NCI-H2029 (cell line): ENCODE measurements at regions not wholly inside any gene's neighbourhood (a gene's known extent, or its start where the extent isn't known, plus 50 kb on each side); places are given as distances from the start of the nearest gene placed in this dataset.

Experiments
- DNase-seq: peaks from one replicate; lab custom pipeline; 2025; lab: John Stamatoyannopoulos, UW

GRCh38 chr9:26058111-26058895 is 380.1 kb upstream of the TUSC1 start:
- DNase-seq, result no peak

GRCh38 chr9:26057050-26057449 is 378.8 kb upstream of the TUSC1 start:
- DNase-seq, result no peak

GRCh38 chr9:26054600-26055520 is 376.6 kb upstream of the TUSC1 start:
- no peak for DNase-seq

- no peak for DNase-seq
These were observed 375.7 kb upstream of the TUSC1 start for GRCh38 chr9:26053954-26054353.

GRCh38 chr9:26043431-26043830 is 365.2 kb upstream of the TUSC1 start:
- no peak for DNase-seq

GRCh38 chr9:26034786-26035185 is 356.5 kb upstream of the TUSC1 start:
- DNase-seq, result no peak

- no peak for DNase-seq
These were observed 355.1 kb upstream of the TUSC1 start for GRCh38 chr9:26033336-26033735.

GRCh38 chr9:26026423-26027100 is 348.3 kb upstream of the TUSC1 start:
- DNase-seq, result no peak

- no peak for DNase-seq
These were observed 335.0 kb upstream of the TUSC1 start for GRCh38 chr9:26013199-26013598.

- no peak for DNase-seq
These were observed 334.6 kb upstream of the TUSC1 start for GRCh38 chr9:26012797-26013196.

- no peak for DNase-seq
These were observed 316.4 kb upstream of the TUSC1 start for GRCh38 chr9:25994605-25995004.

GRCh38 chr9:25990376-25990775 is 312.1 kb upstream of the TUSC1 start:
- DNase-seq, result no peak

GRCh38 chr9:25975667-25976066 is 297.4 kb upstream of the TUSC1 start:
- no peak for DNase-seq

- DNase-seq, result peak; percentile 60
These were observed 286.0 kb upstream of the TUSC1 start for GRCh38 chr9:25964239-25964638.

GRCh38 chr9:25960178-25960577 is 281.9 kb upstream of the TUSC1 start:
- no peak for DNase-seq

GRCh38 chr9:25954209-25954608 is 276.0 kb upstream of the TUSC1 start:
- DNase-seq, result no peak

GRCh38 chr9:25948182-25948581 is 269.9 kb upstream of the TUSC1 start:
- no peak for DNase-seq

GRCh38 chr9:25939126-25939525 is 260.9 kb upstream of the TUSC1 start:
- no peak for DNase-seq

- DNase-seq, result no peak
These were observed 257.8 kb upstream of the TUSC1 start for GRCh38 chr9:25936031-25936430.

- DNase-seq, result no peak
These were observed 256.9 kb upstream of the TUSC1 start for GRCh38 chr9:25935188-25935587.

GRCh38 chr9:25918761-25919160 is 240.5 kb upstream of the TUSC1 start:
- DNase-seq, result no peak

GRCh38 chr9:25917731-25918362 is 239.6 kb upstream of the TUSC1 start:
- no peak for DNase-seq
